Body of pancreas (tissue), 4 donors: ENCODE measurements at regions not wholly inside any gene's neighbourhood (a gene's known extent, or its start where the extent isn't known, plus 50 kb on each side); places are given as distances from the start of the nearest gene placed in this dataset.

Experiments used
- POLR2A ChIP-seq, 3 donors: fragments of 450-650 bp; IDR thresholded peaks; one replicate each; pipeline ENCODE4 v1.6.1; 2016; ENCODE audit warnings: antibody characterized with exemption in 3 of 3, mild to moderate bottlenecking in 2 of 3
- TF ChIP-seq, protein P1 (sequence below), 7 experiments: fragments of 450-650 bp in 4 of 7; fragments of 200-600 bp in 3 of 7; sonication (generic) in 3 of 7; IDR thresholded peaks; one replicate each; pipeline ENCODE4 v1.5.1; 2016 to 2019; ENCODE audit warnings: antibody characterized with exemption in 7 of 7

DNA sequence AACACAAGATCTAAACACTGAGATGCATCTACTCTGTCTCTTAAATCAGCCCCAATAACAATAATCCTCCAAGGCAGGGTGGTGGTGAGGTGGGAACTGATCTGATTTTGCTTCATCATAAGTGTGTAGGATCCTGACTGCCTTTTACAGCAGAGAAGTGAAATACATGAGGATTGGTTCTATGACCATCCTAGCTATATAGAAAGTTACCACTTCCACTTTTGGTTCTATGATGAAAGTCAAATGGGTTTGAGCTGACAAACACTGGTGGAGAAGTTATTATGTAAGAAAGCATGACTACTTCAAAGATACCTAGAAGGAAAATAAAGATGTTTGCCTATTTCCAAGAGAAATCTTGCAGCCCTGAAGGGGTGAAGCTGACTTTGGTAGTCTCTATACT is 181.6 kb downstream of the NKX6-1 start:
- TF ChIP-seq, protein P1, sequence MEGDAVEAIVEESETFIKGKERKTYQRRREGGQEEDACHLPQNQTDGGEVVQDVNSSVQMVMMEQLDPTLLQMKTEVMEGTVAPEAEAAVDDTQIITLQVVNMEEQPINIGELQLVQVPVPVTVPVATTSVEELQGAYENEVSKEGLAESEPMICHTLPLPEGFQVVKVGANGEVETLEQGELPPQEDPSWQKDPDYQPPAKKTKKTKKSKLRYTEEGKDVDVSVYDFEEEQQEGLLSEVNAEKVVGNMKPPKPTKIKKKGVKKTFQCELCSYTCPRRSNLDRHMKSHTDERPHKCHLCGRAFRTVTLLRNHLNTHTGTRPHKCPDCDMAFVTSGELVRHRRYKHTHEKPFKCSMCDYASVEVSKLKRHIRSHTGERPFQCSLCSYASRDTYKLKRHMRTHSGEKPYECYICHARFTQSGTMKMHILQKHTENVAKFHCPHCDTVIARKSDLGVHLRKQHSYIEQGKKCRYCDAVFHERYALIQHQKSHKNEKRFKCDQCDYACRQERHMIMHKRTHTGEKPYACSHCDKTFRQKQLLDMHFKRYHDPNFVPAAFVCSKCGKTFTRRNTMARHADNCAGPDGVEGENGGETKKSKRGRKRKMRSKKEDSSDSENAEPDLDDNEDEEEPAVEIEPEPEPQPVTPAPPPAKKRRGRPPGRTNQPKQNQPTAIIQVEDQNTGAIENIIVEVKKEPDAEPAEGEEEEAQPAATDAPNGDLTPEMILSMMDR (IDR thresholded peaks at IDR 0.05): no peak
- TF ChIP-seq POLR2A (IDR thresholded peaks at IDR 0.05): no peak
